Activated naive CD4-positive, alpha-beta T cell treated with anti-CD3 and anti-CD28 coated beads for 36 hours (primary cell): ENCODE measurements at regions not wholly inside any gene's neighbourhood (a gene's known extent, or its start where the extent isn't known, plus 50 kb on each side); places are given as distances from the start of the nearest gene placed in this dataset.

ENCODE experiments used
- CTCF ChIA-PET: fragments of 350-600 bp; sonication (Branson Sonifier 250); formaldehyde crosslinking; loops from one replicate; lab custom pipeline; 2021; ENCODE audit warnings: antibody characterized with exemption; lab: Charles Lee
- DNase-seq: peaks from one replicate; pipeline ENCODE4 v3.0.0-alpha.2; 2020
- H3K27ac Mint-ChIP-seq: one replicate; pipeline ENCODE4 v1.8.0; 2021; ENCODE audit warnings: mild to moderate bottlenecking, mixed read lengths
- H3K27me3 Mint-ChIP-seq: one replicate; pipeline ENCODE4 v1.8.0; 2021; ENCODE audit warnings: low read depth, mixed read lengths
- H3K36me3 Mint-ChIP-seq: one replicate; pipeline ENCODE4 v1.8.0; 2021; ENCODE audit warnings: low read depth, mixed read lengths
- H3K4me1 Mint-ChIP-seq: one replicate; pipeline ENCODE4 v1.8.0; 2021; ENCODE audit warnings: low read depth, mixed read lengths
- H3K4me3 Mint-ChIP-seq: one replicate; pipeline ENCODE4 v1.8.0; 2021; ENCODE audit warnings: mild to moderate bottlenecking, moderate library complexity, mixed read lengths
- H3K9me3 Mint-ChIP-seq: one replicate; pipeline ENCODE4 v1.8.0; 2021; ENCODE audit warnings: mixed read lengths
- intact Hi-C: fragments of 100-400 bp; cut with micrococcal nuclease; formaldehyde crosslinking; loops from one replicate; pipeline ENCODE4 v1.15.1; 2023

- Mint-ChIP-seq H3K27me3 (peaks cover 2% of the 10 kb centered on the region), H3K4me3 (no peak overlapping the region), H3K27ac (no peak overlapping the region), H3K4me1 (no peaks in the 10 kb centered on the region), H3K9me3 (peaks cover 7% of the 10 kb centered on the region), H3K36me3 (no peaks in the 10 kb centered on the region)
- DNase-seq, result no peak
- intact Hi-C loops, result no loop called here
- CTCF ChIA-PET, result interaction anchor here (1.1 to 1.2 kb wide), 2 partner anchors 12 to 35 kb away, joined by 3 read pairs; no protein-coding TSS in a partner anchor
Measured at GRCh38 chr1:239939602-239940001, 152.1 kb upstream of the FMN2 start.

DNA sequence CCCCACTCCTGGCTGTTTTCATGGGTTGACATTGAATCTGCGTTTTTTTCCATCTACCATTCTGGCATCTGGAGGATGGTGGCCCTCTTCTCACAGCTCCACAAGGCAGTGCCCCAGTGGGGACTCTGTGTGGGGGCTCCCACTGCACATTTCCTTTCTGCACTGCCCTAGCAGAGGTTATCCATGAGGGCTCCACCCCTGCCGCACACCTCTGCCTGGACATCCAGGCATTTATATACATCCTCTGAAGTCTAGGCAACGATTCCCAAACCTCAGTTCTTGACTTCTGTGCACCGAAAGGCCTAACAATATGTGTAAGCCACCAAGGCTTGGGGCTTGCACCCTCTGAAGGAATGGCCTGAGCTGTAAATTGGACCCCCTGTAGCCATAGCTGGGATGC lies 147.9 kb upstream of the FMN2 start:
- H3K4me3 Mint-ChIP-seq, result no peak overlapping the region
- H3K36me3 Mint-ChIP-seq, result no peaks in the 10 kb centered on the region
- intact Hi-C loops, result no loop called here
- CTCF ChIA-PET, result no interaction called here
- no peak overlapping the region for H3K27ac Mint-ChIP-seq
- peaks cover 7% of the 10 kb centered on the region for H3K9me3 Mint-ChIP-seq
- peaks cover 2% of the 10 kb centered on the region for H3K27me3 Mint-ChIP-seq
- no peak for DNase-seq
- H3K4me1 Mint-ChIP-seq, result no peaks in the 10 kb centered on the region

DNA sequence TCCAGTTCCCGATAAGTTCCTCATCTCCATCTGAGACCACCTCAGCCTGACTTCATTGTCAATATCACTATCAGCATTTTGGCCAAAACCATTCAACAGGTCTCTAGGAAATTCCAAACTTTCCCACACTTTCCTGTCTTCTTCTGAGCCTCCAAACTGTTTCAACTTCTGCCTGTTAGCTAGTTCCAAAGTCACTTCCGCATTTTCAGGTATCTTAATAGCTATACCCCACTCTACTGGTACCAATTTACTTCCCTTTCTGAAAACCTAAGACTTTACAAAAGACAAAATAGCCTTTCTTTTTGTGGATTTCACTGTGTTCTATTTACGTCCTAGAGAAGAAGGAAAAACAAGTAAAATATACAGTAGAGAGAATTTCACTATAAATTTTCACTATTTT lies 147.0 kb upstream of the FMN2 start:
- Mint-ChIP-seq H3K4me1 (no peaks in the 10 kb centered on the region), H3K9me3 (peaks cover 7% of the 10 kb centered on the region), H3K4me3 (no peak overlapping the region), H3K36me3 (no peaks in the 10 kb centered on the region), H3K27me3 (peaks cover 2% of the 10 kb centered on the region), H3K27ac (no peak overlapping the region)
- intact Hi-C loops, result no loop called here
- CTCF ChIA-PET, result no interaction called here
- DNase-seq, result no peak

DNA sequence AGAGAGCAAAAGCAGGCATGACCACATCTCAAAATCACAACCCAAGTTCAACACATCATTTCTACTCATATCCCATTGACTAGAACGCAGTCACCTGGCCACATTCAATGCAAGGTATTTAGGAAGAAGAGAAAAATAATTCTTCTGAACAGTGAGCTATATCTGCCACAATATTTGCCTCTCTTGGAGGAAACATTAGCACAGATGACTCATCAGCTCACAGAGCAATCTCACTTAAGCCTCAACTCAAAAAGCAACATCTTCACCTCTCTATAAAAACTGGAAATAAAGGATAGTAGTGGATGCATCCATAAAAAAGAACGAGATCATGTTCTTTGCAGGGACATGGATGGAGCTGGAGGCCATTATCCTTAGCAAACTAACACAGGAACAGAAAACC lies 143.9 kb upstream of the FMN2 start:
- H3K4me1 Mint-ChIP-seq, result no peaks in the 10 kb centered on the region
- H3K36me3 Mint-ChIP-seq, result no peaks in the 10 kb centered on the region
- peaks cover 2% of the 10 kb centered on the region for H3K27me3 Mint-ChIP-seq
- H3K4me3 Mint-ChIP-seq, result no peak overlapping the region
- intact Hi-C loops, result no loop called here
- CTCF ChIA-PET, result interaction anchor here (0.7 to 1.3 kb wide), 4 partner anchors 30 to 1815 kb away, joined by 3 read pairs; no protein-coding TSS in a partner anchor
- no peak overlapping the region for H3K27ac Mint-ChIP-seq
- peaks cover 6% of the 10 kb centered on the region for H3K9me3 Mint-ChIP-seq
- no peak for DNase-seq

DNA sequence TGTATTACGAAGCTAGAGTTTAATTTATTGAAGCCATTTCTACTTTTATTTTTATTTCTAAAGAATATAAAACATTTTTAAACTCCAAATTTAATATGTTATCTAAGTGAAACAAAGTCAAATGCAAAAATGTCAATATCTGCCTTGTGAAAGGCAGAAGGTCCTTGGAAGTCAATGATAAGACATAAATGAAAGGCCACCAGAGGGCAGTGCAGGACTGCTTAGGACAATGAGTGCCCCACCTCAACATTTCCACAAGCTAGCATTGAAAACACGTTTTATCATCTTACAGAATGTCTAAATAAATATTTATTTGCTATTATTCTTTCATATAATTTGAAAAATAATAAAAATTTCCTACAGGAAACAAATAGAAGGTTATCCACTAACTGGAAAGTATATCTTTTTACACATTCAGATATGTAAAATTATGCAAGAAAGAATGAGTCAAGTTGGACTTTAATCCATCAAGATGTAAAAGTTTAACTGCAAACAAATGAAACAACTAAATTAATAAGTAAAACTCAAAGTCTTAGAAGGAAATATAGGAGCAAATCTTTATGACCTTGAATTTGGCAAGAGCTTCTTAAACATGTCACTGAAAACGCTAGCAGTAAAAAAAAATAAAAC lies 140.1 kb upstream of the FMN2 start:
- intact Hi-C loops, result loop anchor here (1.0 to 10.0 kb wide), 3 partner anchors 25 to 238 kb away; no protein-coding TSS in a partner anchor
- DNase-seq, result peak; percentile 74
- H3K27me3 Mint-ChIP-seq, result no peaks in the 10 kb centered on the region
- no peaks in the 10 kb centered on the region for H3K36me3 Mint-ChIP-seq
- H3K27ac Mint-ChIP-seq, result no peak overlapping the region
- no peak overlapping the region for H3K4me3 Mint-ChIP-seq
- H3K9me3 Mint-ChIP-seq, result no peaks in the 10 kb centered on the region
- CTCF ChIA-PET, result interaction anchor here (0.6 to 3.5 kb wide), 17 partner anchors 9 to 999 kb away, joined by 3 to 28 read pairs (median 4); no protein-coding TSS in a partner anchor
- no peaks in the 10 kb centered on the region for H3K4me1 Mint-ChIP-seq

DNA sequence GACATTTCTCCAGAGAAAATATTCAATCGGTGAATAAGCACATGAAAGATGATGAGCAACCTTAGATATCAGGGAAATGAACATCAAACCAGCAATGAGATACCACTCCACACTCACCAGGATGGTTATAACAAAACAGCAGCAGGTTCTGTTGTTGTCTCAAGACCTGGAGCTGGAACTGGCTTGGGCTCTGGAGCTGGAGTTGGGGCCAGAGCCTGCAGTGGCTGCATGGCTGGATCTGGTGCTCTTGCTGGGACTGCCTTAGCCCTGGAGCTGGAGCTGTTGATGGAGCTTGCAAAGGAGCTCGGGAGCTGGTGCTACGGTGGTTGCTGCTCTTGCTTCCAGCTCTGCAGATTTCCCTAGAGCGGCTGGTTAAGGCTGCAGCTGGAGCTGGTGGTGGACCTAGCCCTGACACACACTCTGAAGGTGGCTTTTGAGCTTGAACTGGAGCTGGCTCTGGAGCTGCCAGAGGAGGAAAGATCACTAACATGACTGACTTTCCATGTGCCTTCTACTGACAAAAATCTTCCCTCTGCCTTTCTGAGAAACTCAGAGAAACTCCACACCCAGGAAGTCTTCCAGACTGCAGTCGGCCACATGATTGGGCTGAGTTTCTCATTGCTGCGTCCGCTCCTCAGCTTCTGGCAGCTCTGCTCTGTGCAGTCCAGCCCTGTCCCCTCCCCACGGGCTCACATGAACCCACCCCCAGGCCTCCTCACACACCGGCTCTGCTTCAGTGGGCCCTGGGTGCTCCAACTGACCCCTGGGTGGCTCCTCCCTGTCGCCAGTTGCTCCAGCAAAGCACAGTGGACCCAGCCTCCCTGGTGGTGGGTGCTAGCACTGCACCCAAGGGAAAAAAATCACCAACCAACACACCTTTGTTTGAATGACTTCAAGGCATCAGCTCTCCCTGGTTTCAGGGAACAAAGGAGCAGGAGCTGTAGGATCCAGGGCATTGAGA lies 139.1 kb upstream of the FMN2 start:
- CTCF ChIA-PET, result interaction anchor here (0.6 to 3.5 kb wide), 12 partner anchors 8 to 640 kb away, joined by 3 to 28 read pairs (median 4); no protein-coding TSS in a partner anchor
- no peak for DNase-seq
- H3K4me1 Mint-ChIP-seq, result no peaks in the 10 kb centered on the region
- H3K4me3 Mint-ChIP-seq, result no peak overlapping the region
- no peak overlapping the region for H3K27ac Mint-ChIP-seq
- no peaks in the 10 kb centered on the region for H3K36me3 Mint-ChIP-seq
- H3K9me3 Mint-ChIP-seq, result no peaks in the 10 kb centered on the region
- no peaks in the 10 kb centered on the region for H3K27me3 Mint-ChIP-seq
- intact Hi-C loops, result loop anchor here (10.0 kb wide), 1 partner anchor 52 kb away; no protein-coding TSS in a partner anchor

DNA sequence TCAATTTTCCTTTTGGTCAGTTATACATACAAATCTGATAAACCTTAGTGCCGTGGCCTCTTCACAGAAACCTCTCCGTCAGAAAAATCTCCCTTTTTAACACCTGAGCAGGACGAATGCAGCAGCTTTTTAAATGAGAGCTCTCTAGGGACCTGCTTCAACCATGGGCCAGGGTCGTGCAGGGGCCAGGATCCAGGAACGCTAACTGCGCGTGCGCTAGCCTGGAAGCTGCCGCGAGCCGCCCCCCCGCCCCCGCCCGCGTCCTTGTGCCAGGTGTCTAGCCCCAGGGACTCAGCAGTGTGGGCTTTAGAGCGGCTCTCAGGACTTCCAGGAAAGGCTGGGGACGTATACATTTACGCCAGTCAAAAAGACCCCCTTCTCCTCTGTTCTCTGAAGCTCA lies 136.8 kb upstream of the FMN2 start:
- DNase-seq, result no peak
- intact Hi-C loops, result loop anchor here (10.0 kb wide), 1 partner anchor 50 kb away; no protein-coding TSS in a partner anchor
- Mint-ChIP-seq H3K9me3 (no peaks in the 10 kb centered on the region), H3K4me1 (no peaks in the 10 kb centered on the region), H3K27ac (no peak overlapping the region), H3K36me3 (no peaks in the 10 kb centered on the region), H3K4me3 (no peak overlapping the region), H3K27me3 (no peaks in the 10 kb centered on the region)
- CTCF ChIA-PET, result interaction anchor here (1.2 kb wide), 1 partner anchor 34 kb away, joined by 3 read pairs; no protein-coding TSS in a partner anchor

DNA sequence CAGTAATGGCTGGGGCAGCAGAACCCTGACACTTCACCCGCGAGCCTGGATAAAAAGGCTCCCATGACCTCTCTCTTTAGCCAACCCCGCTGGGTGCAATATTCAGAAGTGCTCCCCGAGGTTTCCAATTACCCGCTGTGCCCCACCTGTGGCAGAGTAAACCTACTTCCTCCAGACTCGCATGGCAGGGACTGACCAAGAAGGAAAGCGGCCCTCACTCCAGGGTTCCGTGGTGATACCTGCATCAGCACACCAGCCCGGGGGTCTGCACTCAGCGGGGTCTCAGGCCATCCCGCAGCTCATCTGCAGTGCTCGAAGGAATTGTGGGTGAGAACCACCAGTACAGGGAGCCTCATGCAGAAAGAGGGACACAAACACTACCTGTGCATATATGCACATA lies 136.3 kb upstream of the FMN2 start:
- H3K9me3 Mint-ChIP-seq, result no peaks in the 10 kb centered on the region
- no peaks in the 10 kb centered on the region for H3K27me3 Mint-ChIP-seq
- CTCF ChIA-PET, result interaction anchor here (1.2 kb wide), 1 partner anchor 33 kb away, joined by 3 read pairs; no protein-coding TSS in a partner anchor
- DNase-seq, result no peak
- H3K4me1 Mint-ChIP-seq, result no peaks in the 10 kb centered on the region
- no peak overlapping the region for H3K4me3 Mint-ChIP-seq
- intact Hi-C loops, result loop anchor here (10.0 kb wide), 1 partner anchor 49 kb away; no protein-coding TSS in a partner anchor
- H3K36me3 Mint-ChIP-seq, result no peaks in the 10 kb centered on the region
- no peak overlapping the region for H3K27ac Mint-ChIP-seq

- Mint-ChIP-seq H3K4me3 (no peak overlapping the region), H3K9me3 (no peaks in the 10 kb centered on the region), H3K4me1 (no peaks in the 10 kb centered on the region), H3K27ac (no peak overlapping the region), H3K36me3 (no peaks in the 10 kb centered on the region), H3K27me3 (no peaks in the 10 kb centered on the region)
- DNase-seq, result no peak
- CTCF ChIA-PET, result no interaction called here
- intact Hi-C loops, result loop anchor here (10.0 kb wide), 1 partner anchor 49 kb away; no protein-coding TSS in a partner anchor
Measured at GRCh38 chr1:239956263-239956662, 135.4 kb upstream of the FMN2 start.

DNA sequence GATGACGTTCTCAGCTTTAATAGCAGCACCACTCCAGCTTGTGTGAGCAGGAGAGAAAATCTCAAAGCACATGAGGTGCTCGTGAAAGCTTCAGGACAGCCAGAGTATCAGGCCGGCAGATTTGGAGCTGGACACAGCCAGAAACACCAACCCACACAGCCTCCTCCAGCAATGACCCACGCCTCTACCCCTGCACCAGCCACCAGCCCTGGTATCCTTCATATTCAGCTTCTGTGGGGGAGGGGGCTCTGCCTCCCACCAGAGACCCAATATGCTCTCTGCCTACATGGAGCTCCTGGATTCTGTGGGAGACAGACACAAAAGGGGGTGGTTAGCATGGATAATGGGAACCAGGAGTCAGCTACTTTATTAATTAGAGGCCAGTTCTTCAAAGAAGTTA lies 133.6 kb upstream of the FMN2 start:
- H3K27me3 Mint-ChIP-seq, result peaks cover 2% of the 10 kb centered on the region
- no peaks in the 10 kb centered on the region for H3K4me1 Mint-ChIP-seq
- CTCF ChIA-PET, result no interaction called here
- no peaks in the 10 kb centered on the region for H3K9me3 Mint-ChIP-seq
- no peak overlapping the region for H3K4me3 Mint-ChIP-seq
- no peaks in the 10 kb centered on the region for H3K36me3 Mint-ChIP-seq
- intact Hi-C loops, result loop anchor here (10.0 kb wide), 1 partner anchor 47 kb away; no protein-coding TSS in a partner anchor
- no peak overlapping the region for H3K27ac Mint-ChIP-seq
- DNase-seq, result no peak

- intact Hi-C loops, result no loop called here
- no peaks in the 10 kb centered on the region for H3K9me3 Mint-ChIP-seq
- H3K27ac Mint-ChIP-seq, result no peak overlapping the region
- CTCF ChIA-PET, result interaction anchor here (1.4 kb wide), 1 partner anchor 8 kb away, joined by 7 read pairs; no protein-coding TSS in a partner anchor
- no peaks in the 10 kb centered on the region for H3K36me3 Mint-ChIP-seq
- H3K4me1 Mint-ChIP-seq, result no peaks in the 10 kb centered on the region
- no peak for DNase-seq
- peaks cover 6% of the 10 kb centered on the region for H3K27me3 Mint-ChIP-seq
- no peak overlapping the region for H3K4me3 Mint-ChIP-seq
Measured at GRCh38 chr1:239960366-239960765, 131.3 kb upstream of the FMN2 start.

GRCh38 chr1:239963856-239964255 lies 127.8 kb upstream of the FMN2 start:
- DNase-seq, result no peak
- no peaks in the 10 kb centered on the region for H3K4me1 Mint-ChIP-seq
- no peak overlapping the region for H3K27ac Mint-ChIP-seq
- H3K9me3 Mint-ChIP-seq, result no peaks in the 10 kb centered on the region
- no peaks in the 10 kb centered on the region for H3K36me3 Mint-ChIP-seq
- H3K27me3 Mint-ChIP-seq, result peaks cover 9% of the 10 kb centered on the region
- CTCF ChIA-PET, result interaction anchor here (1.1 kb wide), 1 partner anchor 11 kb away, joined by 3 read pairs; no protein-coding TSS in a partner anchor
- no peak overlapping the region for H3K4me3 Mint-ChIP-seq
- intact Hi-C loops, result no loop called here
